ENCODE measurements at regions not wholly inside any gene's neighbourhood (a gene's known extent, or its start where the extent isn't known, plus 50 kb on each side); places are given as distances from the start of the nearest gene placed in this dataset.

GRCh38 chr1:217026531-217026930 lies 303.3 kb upstream of the ESRRG start:
- no peak for ATAC-seq
- TF ChIP-seq ARNTL (CRISPR knock-in tag; IDR thresholded peaks at IDR 0.05; ENCODE audit: borderline replicate concordance, low read depth) (no peak), TCF4 (CRISPR knock-in tag; IDR thresholded peaks at IDR 0.05; ENCODE audit: borderline replicate concordance) (no peak)

- ATAC-seq: no peak
- TF ChIP-seq ZNF8 (CRISPR knock-in tag; IDR thresholded peaks at IDR 0.05): no peak
- no peak for TF ChIP-seq OSR1 (CRISPR knock-in tag; IDR thresholded peaks at IDR 0.05)
- no peak for TF ChIP-seq GLIS3 (CRISPR knock-in tag; IDR thresholded peaks at IDR 0.05)
- no peak for TF ChIP-seq ZNF70 (CRISPR knock-in tag; IDR thresholded peaks at IDR 0.05)
- no peak for TF ChIP-seq CREB5 (CRISPR knock-in tag; IDR thresholded peaks at IDR 0.05; ENCODE audit: low read depth)
- TF ChIP-seq PPARA (CRISPR knock-in tag; IDR thresholded peaks at IDR 0.05; ENCODE audit: borderline replicate concordance): no peak
- TF ChIP-seq ISL1 (CRISPR knock-in tag; IDR thresholded peaks at IDR 0.05): no peak
- TF ChIP-seq TSHZ2 (CRISPR knock-in tag; IDR thresholded peaks at IDR 0.05): no peak
- no peak for TF ChIP-seq ZNF565 (CRISPR knock-in tag; conservative IDR thresholded peaks at IDR 0.05; ENCODE audit: low read depth)
- TF ChIP-seq TCF4 (CRISPR knock-in tag; IDR thresholded peaks at IDR 0.05; ENCODE audit: borderline replicate concordance): no peak
- no peak for TF ChIP-seq ZFP3 (CRISPR knock-in tag; IDR thresholded peaks at IDR 0.05)
- no peak for TF ChIP-seq ZFP30 (CRISPR knock-in tag; IDR thresholded peaks at IDR 0.05)
- no peak for TF ChIP-seq POU6F1 (CRISPR knock-in tag; IDR thresholded peaks at IDR 0.05; ENCODE audit: borderline replicate concordance, low read depth)
- no peak for TF ChIP-seq SNAI2 (CRISPR knock-in tag; IDR thresholded peaks at IDR 0.05)
- TF ChIP-seq ESRRG (CRISPR knock-in tag; IDR thresholded peaks at IDR 0.05): no peak
Observed at GRCh38 chr1:217025381-217025780, 302.2 kb upstream of the ESRRG start.

GRCh38 chr1:217024911-217025310 lies 301.7 kb upstream of the ESRRG start:
- TF ChIP-seq ZNF8 (CRISPR knock-in tag; IDR thresholded peaks at IDR 0.05) (no peak), TSHZ2 (CRISPR knock-in tag; IDR thresholded peaks at IDR 0.05) (no peak), ARNTL (CRISPR knock-in tag; IDR thresholded peaks at IDR 0.05; ENCODE audit: borderline replicate concordance, low read depth) (no peak), GLIS3 (CRISPR knock-in tag; IDR thresholded peaks at IDR 0.05) (no peak), RARB (CRISPR knock-in tag; IDR thresholded peaks at IDR 0.05) (no peak), ESRRG (CRISPR knock-in tag; IDR thresholded peaks at IDR 0.05) (no peak), ZNF565 (CRISPR knock-in tag; conservative IDR thresholded peaks at IDR 0.05; ENCODE audit: low read depth) (no peak), CSRNP3 (CRISPR knock-in tag; IDR thresholded peaks at IDR 0.05) (no peak), PPARA (CRISPR knock-in tag; IDR thresholded peaks at IDR 0.05; ENCODE audit: borderline replicate concordance) (no peak), CSDC2 (CRISPR knock-in tag; IDR thresholded peaks at IDR 0.05) (no peak), ZNF70 (CRISPR knock-in tag; IDR thresholded peaks at IDR 0.05) (no peak), TCF4 (CRISPR knock-in tag; IDR thresholded peaks at IDR 0.05; ENCODE audit: borderline replicate concordance) (no peak), ZC3H10 (CRISPR knock-in tag; IDR thresholded peaks at IDR 0.05) (no peak), ZFP3 (CRISPR knock-in tag; IDR thresholded peaks at IDR 0.05) (no peak)
- ATAC-seq: no peak

Measured in SK-N-SH treated with all-trans-retinoic acid at 6 μM for 48 hours (cell line).